GM04504 (cell line): ENCODE measurements at regions not wholly inside any gene's neighbourhood (a gene's known extent, or its start where the extent isn't known, plus 50 kb on each side); places are given as distances from the start of the nearest gene placed in this dataset.
"Not testable (repeated sequence)": the region's sequence is repeated elsewhere in the genome, so short reads cannot be mapped to it uniquely, and the experiment has no call there.

Source experiments
- DNase-seq: peaks from one replicate; pipeline ENCODE4 v3.0.0-alpha.2; 2012; ENCODE audit warnings: low read depth

GRCh38 chr20:19897891-19898290 lies 119.3 kb upstream of the NAA20 start:
- no peak for DNase-seq

GRCh38 chr20:19901226-19901625 lies 115.9 kb upstream of the NAA20 start:
- no peak for DNase-seq

- DNase-seq: no peak
Observed at GRCh38 chr20:19903168-19903811, 113.9 kb upstream of the NAA20 start.

GRCh38 chr20:19907326-19908056 lies 109.7 kb upstream of the NAA20 start:
- DNase-seq: no peak

GRCh38 chr20:19908576-19908975 lies 108.6 kb upstream of the NAA20 start:
- DNase-seq: no peak

GRCh38 chr20:19909725-19910124 lies 107.4 kb upstream of the NAA20 start:
- peak; percentile 27 for DNase-seq

- no peak for DNase-seq
Observed at GRCh38 chr20:19911810-19912382, 105.3 kb upstream of the NAA20 start.

GRCh38 chr20:19913349-19913748 lies 103.8 kb upstream of the NAA20 start:
- no peak for DNase-seq

- no peak for DNase-seq
Observed at GRCh38 chr20:19913927-19914614, 103.1 kb upstream of the NAA20 start.

- DNase-seq: no peak
Observed at GRCh38 chr20:19915111-19915798, 101.9 kb upstream of the NAA20 start.

- DNase-seq: no peak
Observed at GRCh38 chr20:19916531-19917485, 100.4 kb upstream of the NAA20 start.

- no peak for DNase-seq
Observed at GRCh38 chr20:19918965-19919329, 98.2 kb upstream of the NAA20 start.

GRCh38 chr20:19920381-19921138 lies 96.6 kb upstream of the NAA20 start:
- no peak for DNase-seq

GRCh38 chr20:19921284-19921793 lies 95.8 kb upstream of the NAA20 start:
- peak; percentile 62 for DNase-seq

- not testable (repeated sequence) for DNase-seq
Observed at GRCh38 chr20:19921829-19922228, 95.3 kb upstream of the NAA20 start.

- DNase-seq: no peak
Observed at GRCh38 chr20:19922716-19923115, 94.4 kb upstream of the NAA20 start.

- no peak for DNase-seq
Observed at GRCh38 chr20:19923762-19924161, 93.4 kb upstream of the NAA20 start.

- DNase-seq: no peak
Observed at GRCh38 chr20:19924255-19924654, 92.9 kb upstream of the NAA20 start.

- no peak for DNase-seq
Observed at GRCh38 chr20:19926591-19926990, 90.6 kb upstream of the NAA20 start.

GRCh38 chr20:19928328-19929011 lies 88.7 kb upstream of the NAA20 start:
- DNase-seq: no peak
